Naive thymus-derived CD4-positive, alpha-beta T cell (primary cell): ENCODE measurements at regions not wholly inside any gene's neighbourhood (a gene's known extent, or its start where the extent isn't known, plus 50 kb on each side); places are given as distances from the start of the nearest gene placed in this dataset.

ENCODE experiments used
- ATAC-seq: fragments of 150-1000 bp; cut with Tn5 transposase; 2 replicates; pipeline ENCODE4 v1.10.0; 2021; ENCODE audit warnings: mild to moderate bottlenecking, moderate library complexity
- CTCF ChIA-PET: fragments of 350-600 bp; sonication (Branson Sonifier 250); formaldehyde crosslinking; loops from one replicate; lab custom pipeline; 2021; ENCODE audit warnings: antibody characterized with exemption; lab: Charles Lee
- POLR2A ChIA-PET: fragments of 350-600 bp; sonication (Branson Sonifier 250); formaldehyde crosslinking; loops from one replicate; lab custom pipeline; 2021; ENCODE audit warnings: antibody characterized with exemption, inconsistent platforms; lab: Charles Lee
- DNase-seq, 9 donors: peaks; one replicate each; pipeline versions ENCODE4 v3.0.0 to v3.0.0-alpha.2; 2020 to 2022; ENCODE audit warnings: mixed read lengths in 1 of 9
- H3K27ac ChIP-seq: one replicate; pipeline ENCODE4 v1.7.0; 2013; ENCODE audit warnings: mild to moderate bottlenecking, low read depth, low read length, moderate library complexity
- H3K27me3 ChIP-seq, 2 donors: one replicate each; pipeline ENCODE4 v1.7.0; 2013; ENCODE audit warnings: low read length in 2 of 2, mild to moderate bottlenecking in 2 of 2, moderate library complexity in 2 of 2; ENCODE audit not compliant: control insufficient read depth in 2 of 2, insufficient read depth in 2 of 2
- H3K36me3 ChIP-seq, 3 experiments: 1 replicate in 2 of 3; 2 replicates in 1 of 3; pipeline ENCODE4 v1.7.0; 2013; ENCODE audit warnings: low read length in 3 of 3, mild to moderate bottlenecking in 3 of 3, moderate library complexity in 1 of 3; ENCODE audit not compliant: insufficient read depth in 3 of 3, control insufficient read depth in 2 of 3
- H3K4me1 ChIP-seq, 2 donors: one replicate each; pipeline ENCODE4 v1.7.0; 2013; ENCODE audit warnings: low read length in 2 of 2, mild to moderate bottlenecking in 2 of 2, moderate library complexity in 1 of 2; ENCODE audit not compliant: control insufficient read depth in 2 of 2, insufficient read depth in 2 of 2
- H3K4me3 ChIP-seq: 2 replicates; pipeline ENCODE4 v1.7.0; 2013; ENCODE audit warnings: mild to moderate bottlenecking, low read length
- H3K9me3 ChIP-seq, 3 experiments: 1 replicate in 2 of 3; 2 replicates in 1 of 3; pipeline ENCODE4 v1.7.0; 2013; ENCODE audit warnings: low read length in 3 of 3; ENCODE audit not compliant: control insufficient read depth in 2 of 3
- H3K27ac Mint-ChIP-seq, 9 donors: one replicate each; pipeline ENCODE4 v1.8.0; 2020 to 2022; ENCODE audit warnings: mixed read lengths in 9 of 9, mild to moderate bottlenecking in 8 of 9, moderate library complexity in 5 of 9, inconsistent platforms in 2 of 9
- H3K27me3 Mint-ChIP-seq, 5 donors: one replicate each; pipeline ENCODE4 v1.8.0; 2021 to 2022; ENCODE audit warnings: mixed read lengths in 5 of 5, mild to moderate bottlenecking in 1 of 5
- H3K36me3 Mint-ChIP-seq, 5 donors: one replicate each; pipeline ENCODE4 v1.8.0; 2020 to 2022; ENCODE audit warnings: mixed read lengths in 5 of 5, mild to moderate bottlenecking in 3 of 5, inconsistent platforms in 1 of 5
- H3K4me1 Mint-ChIP-seq, 7 donors: one replicate each; pipeline ENCODE4 v1.8.0; 2020 to 2022; ENCODE audit warnings: mixed read lengths in 7 of 7, mild to moderate bottlenecking in 3 of 7, inconsistent platforms in 1 of 7
- H3K4me3 Mint-ChIP-seq, 10 donors: one replicate each; pipeline ENCODE4 v1.8.0; 2020 to 2022; ENCODE audit warnings: mild to moderate bottlenecking in 10 of 10, mixed read lengths in 10 of 10, moderate library complexity in 6 of 10, inconsistent platforms in 2 of 10
- H3K9me3 Mint-ChIP-seq, 11 donors: one replicate each; pipeline ENCODE4 v1.8.0; 2020 to 2022; ENCODE audit warnings: mixed read lengths in 11 of 11, mild to moderate bottlenecking in 4 of 11, inconsistent platforms in 1 of 11, moderate library complexity in 1 of 11
- intact Hi-C, 2 donors: fragments of 100-400 bp; cut with micrococcal nuclease; formaldehyde crosslinking; loops; one replicate each; pipeline ENCODE4 v1.15.1; 2023

GRCh38 chr5:96288845-96289185, 144.2 kb downstream of the PCSK1 start:
- Histone ChIP-seq H3K27ac (no peak overlapping the region), H3K36me3 (no peaks in the 10 kb centered on the region), H3K4me3 (no peak overlapping the region), H3K4me1 (no peaks in the 10 kb centered on the region), H3K9me3 (no peaks in the 10 kb centered on the region), H3K27me3 (no peaks in the 10 kb centered on the region)
- DNase-seq (no peak), ATAC-seq (no peak)
- ChIA-PET CTCF (no interaction called here), POLR2A (no interaction called here)
- intact Hi-C loops = no loop called here
- H3K36me3 Mint-ChIP-seq = no peaks in the 10 kb centered on the region
- H3K4me3 Mint-ChIP-seq = no peak overlapping the region
- H3K4me1 Mint-ChIP-seq = no peaks in the 10 kb centered on the region
- no peak overlapping the region for H3K27ac Mint-ChIP-seq
- peaks cover 3 to 32% (median 26%) of the 10 kb centered on the region in 5 donors for H3K27me3 Mint-ChIP-seq
- peaks cover 0 to 13% (median 0%) of the 10 kb centered on the region in 11 donors for H3K9me3 Mint-ChIP-seq

- Mint-ChIP-seq H3K36me3 (no peaks in the 10 kb centered on the region), H3K4me3 (no peak overlapping the region), H3K27me3 (peaks cover 3 to 34% (median 29%) of the 10 kb centered on the region in 5 donors), H3K27ac (no peak overlapping the region), H3K4me1 (no peaks in the 10 kb centered on the region), H3K9me3 (peaks cover 0 to 13% (median 0%) of the 10 kb centered on the region in 11 donors)
- Histone ChIP-seq H3K27ac (no peak overlapping the region), H3K36me3 (no peaks in the 10 kb centered on the region), H3K4me1 (no peaks in the 10 kb centered on the region), H3K27me3 (no peaks in the 10 kb centered on the region), H3K4me3 (no peak overlapping the region), H3K9me3 (no peaks in the 10 kb centered on the region)
- POLR2A ChIA-PET = no interaction called here
- intact Hi-C loops = no loop called here
- ATAC-seq = no peak
- CTCF ChIA-PET = no interaction called here
- DNase-seq = no peak
These were observed 144.7 kb downstream of the PCSK1 start for GRCh38 chr5:96288166-96288844.

GRCh38 chr5:96287136-96287535, 145.9 kb downstream of the PCSK1 start:
- H3K27me3 Mint-ChIP-seq = peaks cover 3 to 30% (median 22%) of the 10 kb centered on the region in 5 donors
- DNase-seq (no peak), ATAC-seq (no peak)
- Histone ChIP-seq H3K27ac (no peak overlapping the region), H3K27me3 (no peaks in the 10 kb centered on the region), H3K4me3 (no peak overlapping the region), H3K9me3 (no peaks in the 10 kb centered on the region), H3K36me3 (no peaks in the 10 kb centered on the region), H3K4me1 (no peaks in the 10 kb centered on the region)
- peaks cover 0 to 13% (median 0%) of the 10 kb centered on the region in 11 donors for H3K9me3 Mint-ChIP-seq
- CTCF ChIA-PET = no interaction called here
- H3K27ac Mint-ChIP-seq = no peak overlapping the region
- POLR2A ChIA-PET = no interaction called here
- H3K4me3 Mint-ChIP-seq = no peak overlapping the region
- H3K36me3 Mint-ChIP-seq = peaks cover 0 to 1% (median 0%) of the 10 kb centered on the region in 5 donors
- no peaks in the 10 kb centered on the region for H3K4me1 Mint-ChIP-seq
- intact Hi-C loops = no loop called here

- Histone ChIP-seq H3K27me3 (no peaks in the 10 kb centered on the region), H3K4me3 (no peak overlapping the region), H3K4me1 (no peaks in the 10 kb centered on the region), H3K27ac (no peak overlapping the region), H3K36me3 (no peaks in the 10 kb centered on the region), H3K9me3 (no peaks in the 10 kb centered on the region)
- ATAC-seq (no peak), DNase-seq (no peak)
- H3K4me3 Mint-ChIP-seq = no peak overlapping the region
- peaks cover 0 to 5% (median 0%) of the 10 kb centered on the region in 11 donors for H3K9me3 Mint-ChIP-seq
- POLR2A ChIA-PET = no interaction called here
- intact Hi-C loops = no loop called here
- peaks cover 0 to 4% (median 0%) of the 10 kb centered on the region in 5 donors for H3K36me3 Mint-ChIP-seq
- peaks cover 3 to 35% (median 21%) of the 10 kb centered on the region in 5 donors for H3K27me3 Mint-ChIP-seq
- H3K4me1 Mint-ChIP-seq = peaks cover 0 to 7% (median 0%) of the 10 kb centered on the region in 7 donors
- H3K27ac Mint-ChIP-seq = no peak overlapping the region
- CTCF ChIA-PET = no interaction called here
These were observed 147.2 kb downstream of the PCSK1 start for GRCh38 chr5:96285823-96286222.

- H3K4me3 Mint-ChIP-seq = no peak overlapping the region
- ChIA-PET POLR2A (no interaction called here), CTCF (no interaction called here)
- H3K9me3 Mint-ChIP-seq = peaks cover 0 to 5% (median 0%) of the 10 kb centered on the region in 11 donors
- Histone ChIP-seq H3K27me3 (no peaks in the 10 kb centered on the region), H3K4me1 (peaks cover 0 to 6% of the 10 kb centered on the region in 2 donors), H3K36me3 (no peaks in the 10 kb centered on the region), H3K9me3 (no peaks in the 10 kb centered on the region), H3K4me3 (no peak overlapping the region), H3K27ac (no peak overlapping the region)
- peaks cover 0 to 4% (median 0%) of the 10 kb centered on the region in 5 donors for H3K36me3 Mint-ChIP-seq
- peaks cover 0 to 17% (median 0%) of the 10 kb centered on the region in 7 donors for H3K4me1 Mint-ChIP-seq
- intact Hi-C loops = no loop called here
- no peak overlapping the region for H3K27ac Mint-ChIP-seq
- H3K27me3 Mint-ChIP-seq = peaks cover 3 to 35% (median 26%) of the 10 kb centered on the region in 5 donors
- DNase-seq (no peak), ATAC-seq (no peak)
These were observed 148.2 kb downstream of the PCSK1 start for GRCh38 chr5:96284727-96285389.

- no peak overlapping the region for H3K4me3 Mint-ChIP-seq
- CTCF ChIA-PET = no interaction called here
- peaks cover 0 to 4% (median 0%) of the 10 kb centered on the region in 5 donors for H3K36me3 Mint-ChIP-seq
- H3K27ac ChIP-seq = no peak overlapping the region
- no peak overlapping the region for H3K27ac Mint-ChIP-seq
- no peak overlapping the region for H3K4me3 ChIP-seq
- intact Hi-C loops = no loop called here
- peaks cover 0 to 10% of the 10 kb centered on the region in 2 donors for H3K4me1 ChIP-seq
- no peaks in the 10 kb centered on the region for H3K9me3 ChIP-seq
- H3K9me3 Mint-ChIP-seq = peaks cover 0 to 2% (median 0%) of the 10 kb centered on the region in 11 donors
- H3K36me3 ChIP-seq = no peaks in the 10 kb centered on the region
- peaks cover 0 to 22% (median 0%) of the 10 kb centered on the region in 7 donors for H3K4me1 Mint-ChIP-seq
- no peak for DNase-seq
- POLR2A ChIA-PET = no interaction called here
- no peaks in the 10 kb centered on the region for H3K27me3 ChIP-seq
- H3K27me3 Mint-ChIP-seq = peaks cover 3 to 30% (median 26%) of the 10 kb centered on the region in 5 donors
- ATAC-seq = no peak
These were observed 149.5 kb downstream of the PCSK1 start for GRCh38 chr5:96283589-96283988.
